PC-3 (cell line): ENCODE measurements at regions not wholly inside any gene's neighbourhood (a gene's known extent, or its start where the extent isn't known, plus 50 kb on each side); places are given as distances from the start of the nearest gene placed in this dataset.

ENCODE experiments used
- ATAC-seq: fragments of 200-7000 bp; cut with Tn5 transposase; 2 replicates; pipeline ENCODE4 v1.9.1; 2020; ENCODE audit warnings: mild to moderate bottlenecking, moderate library complexity
- BruUV-seq: library from RNA; stranded (reverse); fragments of 400-500 nt; replicated peaks from 2 replicates; lab custom pipeline; 2021; lab: Mats Ljungman, UMichigan
- CTCF ChIA-PET: fragments of 300-600 bp; sonication (Branson Sonifier 250); formaldehyde crosslinking; loops from one replicate; lab custom pipeline; 2022; ENCODE audit warnings: antibody characterized with exemption; lab: Charles Lee
- POLR2A ChIA-PET: fragments of 300-600 bp; sonication (Branson Sonifier 250); formaldehyde crosslinking; loops from one replicate; lab custom pipeline; 2022; ENCODE audit warnings: antibody characterized with exemption; ENCODE audit not compliant: unreplicated experiment; lab: Charles Lee
- DNase-seq: peaks from one replicate; pipeline ENCODE4 v3.0.0-alpha.2; 2015
- H2AFZ ChIP-seq: fragments of 300-600 bp; sonication (generic); 2 replicates; pipeline ENCODE4 v1.6.0; 2016; ENCODE audit warnings: antibody characterized with exemption, low read length
- H3F3A ChIP-seq: fragments of 300-600 bp; sonication (generic); one replicate; pipeline ENCODE4 v1.6.0; 2017; ENCODE audit warnings: antibody characterized with exemption, low read length, control low read depth, mild to moderate bottlenecking; ENCODE audit not compliant: unreplicated experiment
- H3K27ac ChIP-seq: fragments of 300-600 bp; sonication (generic); 2 replicates; pipeline ENCODE4 v1.5.1; 2016; ENCODE audit warnings: mild to moderate bottlenecking, low read length
- H3K27me3 ChIP-seq: fragments of 300-600 bp; sonication (generic); 2 replicates; pipeline ENCODE4 v1.6.1; 2016; ENCODE audit warnings: low read length, mixed read lengths
- H3K36me3 ChIP-seq: fragments of 300-600 bp; sonication (generic); 2 replicates; pipeline ENCODE4 v1.6.1; 2016; ENCODE audit warnings: low read depth, mixed run types, low read length, mixed read lengths
- H3K4me1 ChIP-seq: fragments of 300-600 bp; sonication (generic); 2 replicates; pipeline ENCODE4 v1.5.1; 2016; ENCODE audit warnings: low read length; ENCODE audit not compliant: insufficient read depth
- H3K4me2 ChIP-seq: fragments of 300-600 bp; sonication (generic); 2 replicates; pipeline ENCODE4 v1.6.0; 2016; ENCODE audit warnings: low read length
- H3K4me3 ChIP-seq: fragments of 300-600 bp; sonication (generic); 2 replicates; pipeline ENCODE4 v1.5.1; 2016; ENCODE audit warnings: mild to moderate bottlenecking, low read length, mixed read lengths
- H3K79me2 ChIP-seq: fragments of 300-600 bp; sonication (generic); 2 replicates; pipeline ENCODE4 v1.6.1; 2017; ENCODE audit warnings: low read length, mixed read lengths
- H3K9ac ChIP-seq: fragments of 300-600 bp; sonication (generic); 2 replicates; pipeline ENCODE4 v1.6.0; 2016; ENCODE audit warnings: mild to moderate bottlenecking, low read length
- H3K9me2 ChIP-seq: fragments of 300-600 bp; sonication (generic); replicated peaks from 2 replicates; pipeline ENCODE4 v1.6.1; 2016; ENCODE audit warnings: mixed run types, low read length, mixed read lengths
- H3K9me3 ChIP-seq: fragments of 300-600 bp; sonication (generic); 2 replicates; pipeline ENCODE4 v1.6.1; 2016; ENCODE audit warnings: low read length, mixed read lengths
- H4K20me1 ChIP-seq: fragments of 300-600 bp; sonication (generic); 2 replicates; pipeline ENCODE4 v1.6.1; 2016; ENCODE audit warnings: low read length, mixed read lengths
- EZH2 ChIP-seq: fragments of 300-600 bp; sonication (generic); IDR thresholded peaks from one replicate; pipeline ENCODE4 v1.6.1; 2017; ENCODE audit warnings: antibody characterized with exemption, mild to moderate bottlenecking, low read length; ENCODE audit not compliant: unreplicated experiment
- EZH2phosphoT487 ChIP-seq: fragments of 300-600 bp; sonication (generic); IDR thresholded peaks from 2 replicates; pipeline ENCODE4 v1.6.1; 2018; ENCODE audit warnings: mild to moderate bottlenecking, antibody characterized with exemption, low read length, borderline replicate concordance
- intact Hi-C: fragments of 100-400 bp; cut with micrococcal nuclease; formaldehyde crosslinking; loops from 2 replicates; pipeline ENCODE4 v1.9.0; 2023
- TF ChIP-seq, protein P1 (sequence below): fragments of 300-600 bp; sonication (generic); conservative IDR thresholded peaks from 2 replicates; pipeline ENCODE4 v1.5.1; 2017; ENCODE audit warnings: antibody characterized with exemption, low read depth, mild to moderate bottlenecking, low read length

GRCh38 chr4:144902614-144903013, 195.4 kb downstream of the ANAPC10 start:
- H2AFZ ChIP-seq: no peak overlapping the region
- H3K27ac ChIP-seq: no peak overlapping the region
- CTCF ChIA-PET: no interaction called here
- no peaks in the 10 kb centered on the region for H3K79me2 ChIP-seq
- 0 out of 2 replicates have a peak, but pooled peaks cover 2% of the 10 kb centered on the region for H3K9me2 ChIP-seq
- no peak for TF ChIP-seq EZH2phosphoT487
- TF ChIP-seq EZH2: no peak
- TF ChIP-seq, protein P1, sequence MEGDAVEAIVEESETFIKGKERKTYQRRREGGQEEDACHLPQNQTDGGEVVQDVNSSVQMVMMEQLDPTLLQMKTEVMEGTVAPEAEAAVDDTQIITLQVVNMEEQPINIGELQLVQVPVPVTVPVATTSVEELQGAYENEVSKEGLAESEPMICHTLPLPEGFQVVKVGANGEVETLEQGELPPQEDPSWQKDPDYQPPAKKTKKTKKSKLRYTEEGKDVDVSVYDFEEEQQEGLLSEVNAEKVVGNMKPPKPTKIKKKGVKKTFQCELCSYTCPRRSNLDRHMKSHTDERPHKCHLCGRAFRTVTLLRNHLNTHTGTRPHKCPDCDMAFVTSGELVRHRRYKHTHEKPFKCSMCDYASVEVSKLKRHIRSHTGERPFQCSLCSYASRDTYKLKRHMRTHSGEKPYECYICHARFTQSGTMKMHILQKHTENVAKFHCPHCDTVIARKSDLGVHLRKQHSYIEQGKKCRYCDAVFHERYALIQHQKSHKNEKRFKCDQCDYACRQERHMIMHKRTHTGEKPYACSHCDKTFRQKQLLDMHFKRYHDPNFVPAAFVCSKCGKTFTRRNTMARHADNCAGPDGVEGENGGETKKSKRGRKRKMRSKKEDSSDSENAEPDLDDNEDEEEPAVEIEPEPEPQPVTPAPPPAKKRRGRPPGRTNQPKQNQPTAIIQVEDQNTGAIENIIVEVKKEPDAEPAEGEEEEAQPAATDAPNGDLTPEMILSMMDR: no peak
- no peaks in the 10 kb centered on the region for H3K9me3 ChIP-seq
- DNase-seq (no peak), ATAC-seq (no peak)
- H3K27me3 ChIP-seq: no peaks in the 10 kb centered on the region
- no peak overlapping the region for H3K9ac ChIP-seq
- H3K4me1 ChIP-seq: 0 out of 2 replicates have a peak, but pooled peaks cover 5% of the 10 kb centered on the region
- no peaks in the 10 kb centered on the region for H3K36me3 ChIP-seq
- H4K20me1 ChIP-seq: no peaks in the 10 kb centered on the region
- no peak overlapping the region for H3K4me2 ChIP-seq
- POLR2A ChIA-PET: no interaction called here
- no peaks in the 10 kb centered on the region for H3F3A ChIP-seq
- H3K4me3 ChIP-seq: no peak overlapping the region
- BruUV-seq: no TSS peak
- intact Hi-C loops: no loop called here

DNA sequence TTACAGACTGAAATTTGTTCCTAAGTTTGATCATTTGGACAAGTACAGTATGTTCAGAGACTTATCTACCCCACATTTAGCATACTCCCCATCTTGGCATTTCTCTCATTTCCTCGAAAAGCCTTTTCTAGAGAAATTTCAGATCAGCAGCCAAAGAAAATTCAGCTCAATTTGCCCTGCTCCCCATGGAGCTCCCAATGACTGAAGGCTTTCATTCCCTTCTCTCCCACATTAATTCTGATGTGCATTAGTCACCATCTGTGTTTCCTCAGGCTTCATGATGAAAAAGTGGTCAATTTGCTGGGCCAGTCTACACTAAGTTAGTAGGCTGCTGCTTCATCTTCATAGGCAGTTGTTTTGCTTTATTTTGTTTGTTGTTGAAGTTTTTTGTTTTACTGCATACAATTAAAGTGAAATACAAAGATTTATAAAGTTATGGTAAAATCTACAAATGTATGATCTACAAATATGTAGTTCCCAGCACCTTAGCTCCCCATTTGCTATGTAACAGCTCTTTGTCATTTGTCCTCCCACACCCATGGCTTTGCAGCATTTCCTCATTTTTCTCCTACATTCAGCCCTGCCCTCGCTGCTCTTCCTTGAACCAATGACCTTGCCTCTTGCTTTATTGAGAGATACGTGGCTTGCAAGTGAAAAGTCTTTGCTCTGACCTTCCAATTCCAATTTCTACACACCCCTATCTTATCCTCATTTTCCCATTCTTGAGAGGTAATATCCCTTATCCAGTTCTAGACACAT, 193.9 kb downstream of the ANAPC10 start:
- intact Hi-C loops: no loop called here
- Histone ChIP-seq H3K79me2 (no peaks in the 10 kb centered on the region), H3K9me3 (no peaks in the 10 kb centered on the region), H3K4me2 (no peak overlapping the region), H3K4me3 (no peak overlapping the region), H3K36me3 (no peaks in the 10 kb centered on the region), H4K20me1 (no peaks in the 10 kb centered on the region), H3K27me3 (no peaks in the 10 kb centered on the region), H3F3A (no peaks in the 10 kb centered on the region), H3K9ac (no peak overlapping the region), H3K9me2 (no peaks in the 10 kb centered on the region), H2AFZ (no peak overlapping the region), H3K4me1 (0 out of 2 replicates have a peak, but pooled peaks cover 5% of the 10 kb centered on the region), H3K27ac (no peak overlapping the region)
- no TSS peak for BruUV-seq
- TF ChIP-seq, protein P1: no peak
- TF ChIP-seq EZH2 (no peak), EZH2phosphoT487 (no peak)
- DNase-seq (peak; percentile 17), ATAC-seq (no peak)
- CTCF ChIA-PET: no interaction called here
- POLR2A ChIA-PET: no interaction called here

GRCh38 chr4:144905286-144905685, 192.7 kb downstream of the ANAPC10 start:
- Histone ChIP-seq H3K9ac (no peak overlapping the region), H3K36me3 (no peaks in the 10 kb centered on the region), H3K4me2 (no peak overlapping the region), H3K9me3 (no peaks in the 10 kb centered on the region), H3K27ac (no peak overlapping the region), H3K27me3 (no peaks in the 10 kb centered on the region), H4K20me1 (no peaks in the 10 kb centered on the region), H2AFZ (no peak overlapping the region), H3K79me2 (no peaks in the 10 kb centered on the region), H3F3A (no peaks in the 10 kb centered on the region), H3K9me2 (no peaks in the 10 kb centered on the region), H3K4me1 (0 out of 2 replicates have a peak, but pooled peaks cover 5% of the 10 kb centered on the region), H3K4me3 (no peak overlapping the region)
- intact Hi-C loops: no loop called here
- ATAC-seq: no peak
- CTCF ChIA-PET: no interaction called here
- POLR2A ChIA-PET: no interaction called here
- BruUV-seq: no TSS peak
- TF ChIP-seq, protein P1: no peak
- TF ChIP-seq EZH2 (no peak), EZH2phosphoT487 (no peak)
- DNase-seq: no peak
